ENCODE measurements at regions not wholly inside any gene's neighbourhood (a gene's known extent, or its start where the extent isn't known, plus 50 kb on each side); places are given as distances from the start of the nearest gene placed in this dataset.

DNA sequence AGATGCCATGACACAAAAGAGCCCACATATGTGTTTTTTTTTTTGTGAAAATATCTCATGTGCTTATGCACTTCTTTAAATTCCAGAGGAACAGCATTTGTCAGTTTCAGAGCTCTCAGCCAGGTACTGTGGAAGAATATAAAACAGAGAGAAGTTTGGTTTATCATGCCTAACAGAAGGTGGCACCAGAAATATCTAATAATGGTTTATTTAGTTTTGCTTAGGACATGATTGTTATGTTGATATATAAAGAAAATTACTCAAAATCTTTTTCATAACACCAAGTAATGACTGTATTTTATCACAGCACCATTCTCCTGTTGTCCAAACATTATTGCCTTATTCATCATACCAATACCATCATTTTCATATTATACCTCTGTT lies 455.6 kb upstream of the ACTBL2 start:
- Histone ChIP-seq H3K36me3 (ENCODE audit: insufficient read depth, low read length) (no peaks in the 10 kb centered on the region), H3K4me3 (ENCODE audit: low read depth, low read length, poor library complexity, severe bottlenecking) (no peak overlapping the region), H3K4me2 (ENCODE audit: low read length) (no peak overlapping the region), H3K9me2 (ENCODE audit: low read depth, low read length) (no peaks in the 10 kb centered on the region), H3K9me3 (ENCODE audit: low read length) (no peaks in the 10 kb centered on the region), H2AFZ (ENCODE audit: low read length) (no peak overlapping the region), H3F3A (ENCODE audit: insufficient read depth, low read length) (no peaks in the 10 kb centered on the region), H3K27ac (ENCODE audit: low read depth, low read length, poor library complexity, severe bottlenecking) (no peak overlapping the region), H3K79me2 (ENCODE audit: insufficient read depth, low read length) (no peaks in the 10 kb centered on the region), H3K9ac (ENCODE audit: low read length) (no peak overlapping the region), H3K27me3 (ENCODE audit: insufficient read depth, low read length) (no peaks in the 10 kb centered on the region), H4K20me1 (ENCODE audit: insufficient read depth, low read length) (no peaks in the 10 kb centered on the region), H3K4me1 (ENCODE audit: insufficient read depth, low read length, severe bottlenecking) (no peaks in the 10 kb centered on the region)
- TF ChIP-seq, protein P1, sequence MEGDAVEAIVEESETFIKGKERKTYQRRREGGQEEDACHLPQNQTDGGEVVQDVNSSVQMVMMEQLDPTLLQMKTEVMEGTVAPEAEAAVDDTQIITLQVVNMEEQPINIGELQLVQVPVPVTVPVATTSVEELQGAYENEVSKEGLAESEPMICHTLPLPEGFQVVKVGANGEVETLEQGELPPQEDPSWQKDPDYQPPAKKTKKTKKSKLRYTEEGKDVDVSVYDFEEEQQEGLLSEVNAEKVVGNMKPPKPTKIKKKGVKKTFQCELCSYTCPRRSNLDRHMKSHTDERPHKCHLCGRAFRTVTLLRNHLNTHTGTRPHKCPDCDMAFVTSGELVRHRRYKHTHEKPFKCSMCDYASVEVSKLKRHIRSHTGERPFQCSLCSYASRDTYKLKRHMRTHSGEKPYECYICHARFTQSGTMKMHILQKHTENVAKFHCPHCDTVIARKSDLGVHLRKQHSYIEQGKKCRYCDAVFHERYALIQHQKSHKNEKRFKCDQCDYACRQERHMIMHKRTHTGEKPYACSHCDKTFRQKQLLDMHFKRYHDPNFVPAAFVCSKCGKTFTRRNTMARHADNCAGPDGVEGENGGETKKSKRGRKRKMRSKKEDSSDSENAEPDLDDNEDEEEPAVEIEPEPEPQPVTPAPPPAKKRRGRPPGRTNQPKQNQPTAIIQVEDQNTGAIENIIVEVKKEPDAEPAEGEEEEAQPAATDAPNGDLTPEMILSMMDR (IDR thresholded peaks at IDR 0.05; ENCODE audit: low read length), result no peak
- TF ChIP-seq EZH2 (IDR thresholded peaks at IDR 0.05; ENCODE audit: borderline replicate concordance, low read length), result no peak

DNA sequence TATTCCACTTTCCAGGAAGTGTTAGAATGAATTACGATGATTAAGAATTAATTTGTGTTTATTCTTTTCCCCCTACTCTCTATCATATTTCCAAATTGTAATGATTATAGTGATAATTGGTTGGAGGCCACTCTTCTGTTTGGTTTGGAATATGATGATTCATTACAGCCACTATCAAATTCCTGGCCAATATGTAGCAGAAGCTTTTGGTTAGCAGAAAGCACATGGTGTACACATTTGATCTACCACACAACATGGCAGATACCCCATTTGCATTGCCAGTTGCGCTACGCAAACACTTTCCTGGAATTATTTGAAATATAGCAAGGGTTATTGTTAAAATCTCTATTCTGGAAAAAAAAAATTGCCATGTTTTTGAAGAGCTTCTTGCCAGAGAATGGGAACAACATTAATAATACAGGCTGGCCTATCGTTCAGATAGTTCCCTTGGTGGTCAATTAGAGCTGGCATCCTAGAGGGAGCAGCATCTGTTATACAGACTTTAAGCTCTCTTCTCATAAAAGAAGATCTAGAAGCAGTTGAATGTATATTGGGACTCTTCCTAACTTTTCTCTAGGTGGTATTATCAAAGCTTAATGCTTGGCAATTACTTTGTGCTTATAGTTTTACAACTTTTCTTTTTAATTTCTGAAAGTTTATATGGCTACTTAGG lies 455.0 kb upstream of the ACTBL2 start:
- Histone ChIP-seq H4K20me1 (ENCODE audit: insufficient read depth, low read length) (no peaks in the 10 kb centered on the region), H3K9ac (ENCODE audit: low read length) (no peak overlapping the region), H3K9me2 (ENCODE audit: low read depth, low read length) (no peaks in the 10 kb centered on the region), H3K4me1 (ENCODE audit: insufficient read depth, low read length, severe bottlenecking) (no peaks in the 10 kb centered on the region), H3K36me3 (ENCODE audit: insufficient read depth, low read length) (no peaks in the 10 kb centered on the region), H3K4me2 (ENCODE audit: low read length) (no peak overlapping the region), H3K9me3 (ENCODE audit: low read length) (no peaks in the 10 kb centered on the region), H3K27ac (ENCODE audit: low read depth, low read length, poor library complexity, severe bottlenecking) (no peak overlapping the region), H3K27me3 (ENCODE audit: insufficient read depth, low read length) (no peaks in the 10 kb centered on the region), H3F3A (ENCODE audit: insufficient read depth, low read length) (no peaks in the 10 kb centered on the region), H3K4me3 (ENCODE audit: low read depth, low read length, poor library complexity, severe bottlenecking) (no peak overlapping the region), H2AFZ (ENCODE audit: low read length) (no peak overlapping the region), H3K79me2 (ENCODE audit: insufficient read depth, low read length) (no peaks in the 10 kb centered on the region)
- no peak for TF ChIP-seq EZH2 (IDR thresholded peaks at IDR 0.05; ENCODE audit: borderline replicate concordance, low read length)
- TF ChIP-seq, protein P1 (IDR thresholded peaks at IDR 0.05; ENCODE audit: low read length), result no peak

DNA sequence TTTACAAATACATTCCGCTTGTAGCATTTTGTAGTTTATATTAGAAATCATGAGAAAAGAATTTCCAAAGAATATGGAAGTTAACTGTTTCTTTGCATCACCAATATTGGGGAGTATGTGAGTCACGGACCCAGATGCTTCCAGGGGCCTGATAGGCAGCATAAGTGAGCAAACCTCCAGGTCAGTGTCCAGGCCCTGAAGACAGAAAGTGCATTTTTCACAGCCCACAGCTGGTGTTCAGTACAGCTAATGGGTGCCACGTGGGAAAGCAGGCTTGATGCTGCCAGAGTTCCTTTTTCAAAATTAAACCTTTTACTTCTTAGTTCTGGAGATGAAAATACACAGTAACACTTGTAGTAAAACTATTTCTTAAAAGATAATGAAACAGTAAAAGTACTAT lies 454.4 kb upstream of the ACTBL2 start:
- Histone ChIP-seq H3K4me2 (ENCODE audit: low read length) (no peak overlapping the region), H3K9ac (ENCODE audit: low read length) (no peak overlapping the region), H3F3A (ENCODE audit: insufficient read depth, low read length) (no peaks in the 10 kb centered on the region), H3K4me1 (ENCODE audit: insufficient read depth, low read length, severe bottlenecking) (no peaks in the 10 kb centered on the region), H3K27me3 (ENCODE audit: insufficient read depth, low read length) (no peaks in the 10 kb centered on the region), H3K4me3 (ENCODE audit: low read depth, low read length, poor library complexity, severe bottlenecking) (no peak overlapping the region), H4K20me1 (ENCODE audit: insufficient read depth, low read length) (no peaks in the 10 kb centered on the region), H2AFZ (ENCODE audit: low read length) (no peak overlapping the region), H3K27ac (ENCODE audit: low read depth, low read length, poor library complexity, severe bottlenecking) (no peak overlapping the region), H3K9me2 (ENCODE audit: low read depth, low read length) (no peaks in the 10 kb centered on the region), H3K79me2 (ENCODE audit: insufficient read depth, low read length) (no peaks in the 10 kb centered on the region), H3K36me3 (ENCODE audit: insufficient read depth, low read length) (no peaks in the 10 kb centered on the region), H3K9me3 (ENCODE audit: low read length) (no peaks in the 10 kb centered on the region)
- no peak for TF ChIP-seq EZH2 (IDR thresholded peaks at IDR 0.05; ENCODE audit: borderline replicate concordance, low read length)
- TF ChIP-seq, protein P1 (IDR thresholded peaks at IDR 0.05; ENCODE audit: low read length), result no peak
